ENCODE measurements at regions not wholly inside any gene's neighbourhood (a gene's known extent, or its start where the extent isn't known, plus 50 kb on each side); places are given as distances from the start of the nearest gene placed in this dataset.

DNA sequence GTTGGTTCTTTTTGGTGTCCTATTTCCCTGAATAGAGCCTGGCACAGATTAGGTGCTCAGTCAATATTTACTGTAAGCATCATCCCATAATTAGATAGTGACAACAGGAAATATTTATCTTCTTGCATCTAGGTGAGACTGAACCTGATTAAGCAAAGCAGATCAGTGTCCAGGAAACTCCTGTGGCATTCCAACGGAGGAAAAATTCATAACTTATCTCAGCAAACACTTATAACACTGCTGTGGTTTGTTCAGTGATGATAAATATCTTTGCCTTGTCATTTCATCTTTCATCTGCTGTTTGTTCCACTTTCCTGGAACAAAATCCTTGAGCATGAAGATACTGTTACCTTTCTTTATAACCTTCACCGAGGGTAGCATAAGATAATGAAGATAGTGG, 1160.3 kb upstream of the AUTS2 start:
- TF ChIP-seq POLR2AphosphoS5 (IDR thresholded peaks at IDR 0.05; ENCODE audit: low read depth, low read length): no peak
- TF ChIP-seq, protein P1, sequence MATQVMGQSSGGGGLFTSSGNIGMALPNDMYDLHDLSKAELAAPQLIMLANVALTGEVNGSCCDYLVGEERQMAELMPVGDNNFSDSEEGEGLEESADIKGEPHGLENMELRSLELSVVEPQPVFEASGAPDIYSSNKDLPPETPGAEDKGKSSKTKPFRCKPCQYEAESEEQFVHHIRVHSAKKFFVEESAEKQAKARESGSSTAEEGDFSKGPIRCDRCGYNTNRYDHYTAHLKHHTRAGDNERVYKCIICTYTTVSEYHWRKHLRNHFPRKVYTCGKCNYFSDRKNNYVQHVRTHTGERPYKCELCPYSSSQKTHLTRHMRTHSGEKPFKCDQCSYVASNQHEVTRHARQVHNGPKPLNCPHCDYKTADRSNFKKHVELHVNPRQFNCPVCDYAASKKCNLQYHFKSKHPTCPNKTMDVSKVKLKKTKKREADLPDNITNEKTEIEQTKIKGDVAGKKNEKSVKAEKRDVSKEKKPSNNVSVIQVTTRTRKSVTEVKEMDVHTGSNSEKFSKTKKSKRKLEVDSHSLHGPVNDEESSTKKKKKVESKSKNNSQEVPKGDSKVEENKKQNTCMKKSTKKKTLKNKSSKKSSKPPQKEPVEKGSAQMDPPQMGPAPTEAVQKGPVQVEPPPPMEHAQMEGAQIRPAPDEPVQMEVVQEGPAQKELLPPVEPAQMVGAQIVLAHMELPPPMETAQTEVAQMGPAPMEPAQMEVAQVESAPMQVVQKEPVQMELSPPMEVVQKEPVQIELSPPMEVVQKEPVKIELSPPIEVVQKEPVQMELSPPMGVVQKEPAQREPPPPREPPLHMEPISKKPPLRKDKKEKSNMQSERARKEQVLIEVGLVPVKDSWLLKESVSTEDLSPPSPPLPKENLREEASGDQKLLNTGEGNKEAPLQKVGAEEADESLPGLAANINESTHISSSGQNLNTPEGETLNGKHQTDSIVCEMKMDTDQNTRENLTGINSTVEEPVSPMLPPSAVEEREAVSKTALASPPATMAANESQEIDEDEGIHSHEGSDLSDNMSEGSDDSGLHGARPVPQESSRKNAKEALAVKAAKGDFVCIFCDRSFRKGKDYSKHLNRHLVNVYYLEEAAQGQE (IDR thresholded peaks at IDR 0.05; ENCODE audit: insufficient read depth in 1 of 2, low read depth in 2 of 2, low read length in 2 of 2): no peak
- TF ChIP-seq TAF1 (IDR thresholded peaks at IDR 0.05; ENCODE audit: borderline replicate concordance, insufficient read depth, low read length): no peak
- TF ChIP-seq SIN3A (IDR thresholded peaks at IDR 0.05; ENCODE audit: borderline replicate concordance, insufficient read depth, low read length): no peak
- no peak for TF ChIP-seq FOXP2 (optimal IDR thresholded peaks at IDR 0.05; ENCODE audit: borderline replicate concordance, extremely low read depth, extremely low read length, insufficient read depth)

Data from PFSK-1 (cell line).